A549 (cell line): ENCODE measurements at regions not wholly inside any gene's neighbourhood (a gene's known extent, or its start where the extent isn't known, plus 50 kb on each side); places are given as distances from the start of the nearest gene placed in this dataset.

Experiments
- ATAC-seq, 2 experiments: fragments of 200-7000 bp in 1 of 2; fragments of >200 bp in 1 of 2; cut with Nextera tagmentation in 1 of 2; cut with Tn5 transposase in 1 of 2; 3 replicates each; pipeline versions ENCODE4 v1.8.0 to v1.9.1; 2018 to 2020; ENCODE audit warnings: mild to moderate bottlenecking in 1 of 2, moderate library complexity in 1 of 2
- CTCF ChIA-PET: fragments of 300-600 bp; sonication (Branson Sonifier 250); formaldehyde crosslinking; extraction: SDS; loops from one replicate; lab custom pipeline; 2021; ENCODE audit warnings: antibody characterized with exemption, inconsistent platforms; lab: Yijun Ruan, JAX
- POLR2A ChIA-PET: fragments of 350-600 bp; formaldehyde crosslinking; extraction: SDS; loops from one replicate; lab custom pipeline; 2021; ENCODE audit warnings: antibody characterized with exemption, inconsistent platforms; lab: Yijun Ruan, JAX
- DNase-seq, 2 experiments: peaks; one replicate each; pipeline versions ENCODE4 v3.0.0 to v3.0.0-alpha.2; 2011 to 2016; ENCODE audit warnings: low read depth in 1 of 2, low spot score in 1 of 2
- FAIRE-seq: peaks from 2 replicates; lab custom pipeline; 2011; peaks lifted over from hg19 to GRCh38; lab: Jason Lieb, UNC
- H3K27ac ChIP-seq, 2 experiments: fragments of >200 bp; sonication (Bioruptor Twin); formaldehyde crosslinking; 3 replicates each; pipeline ENCODE4 v1.5.1; 2016 to 2017
- H3K4me1 ChIP-seq: fragments of >200 bp; sonication (Bioruptor Twin); formaldehyde crosslinking; 3 replicates; pipeline ENCODE4 v1.6.1; 2016
- H3K4me2 ChIP-seq: fragments of >200 bp; sonication (Bioruptor Twin); formaldehyde crosslinking; 3 replicates; pipeline ENCODE4 v1.6.1; 2016
- H3K4me3 ChIP-seq: fragments of >200 bp; sonication (Bioruptor Twin); formaldehyde crosslinking; 3 replicates; pipeline ENCODE4 v1.5.1; 2016
- H3K9me3 ChIP-seq: fragments of >200 bp; sonication (Bioruptor Twin); formaldehyde crosslinking; 3 replicates; pipeline ENCODE4 v1.6.1; 2016
- BHLHE40 ChIP-seq: IDR thresholded peaks from 2 replicates; pipeline ENCODE4 v1.6.1; 2012; ENCODE audit warnings: low read depth, low read length, inconsistent platforms
- CHD2 ChIP-seq: fragments of 150-350 bp; IDR thresholded peaks from 2 replicates; pipeline ENCODE4 v1.6.1; 2014; ENCODE audit warnings: low read length; ENCODE audit not compliant: partially characterized antibody
- EHF ChIP-seq: fragments of 250-450 bp; sonication (Bioruptor Pico); IDR thresholded peaks from 2 replicates; pipeline ENCODE4 v1.5.0; 2020; ENCODE audit warnings: mild to moderate bottlenecking
- EP300 ChIP-seq, 2 experiments: fragments of >200 bp; sonication (Bioruptor Twin); formaldehyde crosslinking; IDR thresholded peaks; 2 replicates in 1 of 2; 3 replicates in 1 of 2; pipeline ENCODE4 v1.6.1; 2016 to 2017
- FOSB ChIP-seq: fragments of 250-450 bp; sonication (Bioruptor Pico); IDR thresholded peaks from 2 replicates; pipeline ENCODE4 v1.5.0; 2020; ENCODE audit warnings: mild to moderate bottlenecking, moderate library complexity
- FOSL2 ChIP-seq, 2 experiments: fragments of 450-650 bp in 1 of 2; fragments of >200 bp in 1 of 2; sonication (Bioruptor Twin) in 1 of 2; formaldehyde crosslinking; IDR thresholded peaks; 2 replicates each; pipeline versions ENCODE4 v1.5.0 to v1.6.1; 2016 to 2020; ENCODE audit warnings: mild to moderate bottlenecking in 1 of 2, moderate library complexity in 1 of 2
- FOXS1 ChIP-seq: fragments of 250-450 bp; sonication (Bioruptor Pico); IDR thresholded peaks from 2 replicates; pipeline ENCODE4 v1.5.0; 2020; ENCODE audit warnings: mild to moderate bottlenecking, moderate library complexity
- GATA3 ChIP-seq: IDR thresholded peaks from 2 replicates; pipeline ENCODE4 v1.6.1; 2012; ENCODE audit warnings: borderline replicate concordance
- HEYL ChIP-seq: fragments of 250-450 bp; sonication (Bioruptor Pico); IDR thresholded peaks from 2 replicates; pipeline ENCODE4 v1.8.0; 2021; ENCODE audit warnings: mild to moderate bottlenecking, moderate library complexity
- HOXA7 ChIP-seq: fragments of 250-450 bp; sonication (Bioruptor Pico); IDR thresholded peaks from 2 replicates; pipeline ENCODE4 v1.5.0; 2020; ENCODE audit warnings: mild to moderate bottlenecking, moderate library complexity
- JUN ChIP-seq, 2 experiments: fragments of >200 bp; sonication (Bioruptor Twin); formaldehyde crosslinking; IDR thresholded peaks; 2 replicates in 1 of 2; 3 replicates in 1 of 2; pipeline ENCODE4 v1.6.1; 2016 to 2017
- JUNB ChIP-seq: fragments of >200 bp; sonication (Bioruptor Twin); formaldehyde crosslinking; IDR thresholded peaks from 2 replicates; pipeline ENCODE4 v1.6.1; 2016
- MAFK ChIP-seq: fragments of 450-650 bp; IDR thresholded peaks from 2 replicates; pipeline ENCODE4 v1.6.1; 2014; ENCODE audit not compliant: partially characterized antibody
- MYC ChIP-seq: IDR thresholded peaks from 2 replicates; pipeline ENCODE4 v1.6.1; 2012; ENCODE audit warnings: mild to moderate bottlenecking, inconsistent platforms, low read length, improper control_type of control experiment, borderline replicate concordance
- NR3C1 ChIP-seq: fragments of >200 bp; sonication (Bioruptor Twin); formaldehyde crosslinking; IDR thresholded peaks from 3 replicates; pipeline ENCODE4 v1.6.1; 2017
- POLR2A ChIP-seq: IDR thresholded peaks from 2 replicates; pipeline ENCODE4 v1.6.1; 2012; ENCODE audit warnings: mild to moderate bottlenecking, low read length
- RARB ChIP-seq: fragments of 250-450 bp; sonication (Bioruptor Pico); IDR thresholded peaks from 2 replicates; pipeline ENCODE4 v1.8.0; 2021; ENCODE audit warnings: mild to moderate bottlenecking, moderate library complexity
- RFX5 ChIP-seq: fragments of 450-650 bp; IDR thresholded peaks from 2 replicates; pipeline ENCODE4 v1.7.1; 2014; ENCODE audit warnings: antibody characterized with exemption, mild to moderate bottlenecking, moderate library complexity
- RNF2 ChIP-seq: fragments of 200-600 bp; sonication (generic); IDR thresholded peaks from 2 replicates; pipeline ENCODE4 v1.6.1; 2016; ENCODE audit warnings: low read depth, mild to moderate bottlenecking, antibody characterized with exemption, moderate library complexity, borderline replicate concordance
- SMC3 ChIP-seq: fragments of >200 bp; sonication (Bioruptor Twin); formaldehyde crosslinking; IDR thresholded peaks from 3 replicates; pipeline ENCODE4 v1.6.1; 2018; ENCODE audit warnings: inconsistent platforms
- TFCP2L1 ChIP-seq: fragments of 250-450 bp; sonication (Bioruptor Pico); IDR thresholded peaks from 2 replicates; pipeline ENCODE4 v1.5.0; 2021; ENCODE audit warnings: mild to moderate bottlenecking
- TP53 ChIP-seq: fragments of 250-450 bp; sonication (Bioruptor Pico); IDR thresholded peaks from 2 replicates; pipeline ENCODE4 v1.5.0; 2021; ENCODE audit warnings: mild to moderate bottlenecking, moderate library complexity
- ZC3H11A ChIP-seq: fragments of 450-650 bp; IDR thresholded peaks from 2 replicates; pipeline ENCODE4 v1.6.1; 2014; ENCODE audit warnings: antibody characterized with exemption, mild to moderate bottlenecking
- ZFP36 ChIP-seq: fragments of 450-650 bp; IDR thresholded peaks from 2 replicates; pipeline ENCODE4 v1.6.1; 2014; ENCODE audit warnings: borderline replicate concordance; ENCODE audit not compliant: partially characterized antibody
- ZSCAN20 ChIP-seq: fragments of 250-450 bp; sonication (Bioruptor Pico); IDR thresholded peaks from 2 replicates; pipeline ENCODE4 v1.8.0; 2022; ENCODE audit warnings: mild to moderate bottlenecking, moderate library complexity
- WGBS: methylation state at CpG from one replicate; pipeline ENCODE4 v1.1.6; 2017; ENCODE audit errors: missing lambda C conversion rate; 5-methylcytosine and 5-hydroxymethylcytosine counted together
- TF ChIP-seq, protein P1 (sequence below): fragments of >200 bp; sonication (Bioruptor Twin); formaldehyde crosslinking; IDR thresholded peaks from 2 replicates; pipeline ENCODE4 v1.6.1; 2016
- TF ChIP-seq, protein P2 (sequence below): IDR thresholded peaks from 2 replicates; pipeline ENCODE4 v1.6.1; 2012
- TF ChIP-seq, protein P3 (sequence below): fragments of 150-350 bp; IDR thresholded peaks from 2 replicates; pipeline ENCODE4 v1.6.1; 2014; ENCODE audit warnings: low read depth, mild to moderate bottlenecking, low read length
- TF ChIP-seq, protein P4 (sequence below): IDR thresholded peaks from 2 replicates; pipeline ENCODE4 v1.6.1; 2012; ENCODE audit warnings: low read depth, borderline replicate concordance
- TF ChIP-seq, protein P5 (sequence below): fragments of 200-600 bp; sonication (generic); IDR thresholded peaks from 2 replicates; pipeline ENCODE4 v1.6.1; 2016; ENCODE audit warnings: antibody characterized with exemption, mild to moderate bottlenecking, moderate library complexity
- TF ChIP-seq, protein P6 (sequence below): IDR thresholded peaks from 2 replicates; pipeline ENCODE4 v1.6.1; 2012

DNA sequence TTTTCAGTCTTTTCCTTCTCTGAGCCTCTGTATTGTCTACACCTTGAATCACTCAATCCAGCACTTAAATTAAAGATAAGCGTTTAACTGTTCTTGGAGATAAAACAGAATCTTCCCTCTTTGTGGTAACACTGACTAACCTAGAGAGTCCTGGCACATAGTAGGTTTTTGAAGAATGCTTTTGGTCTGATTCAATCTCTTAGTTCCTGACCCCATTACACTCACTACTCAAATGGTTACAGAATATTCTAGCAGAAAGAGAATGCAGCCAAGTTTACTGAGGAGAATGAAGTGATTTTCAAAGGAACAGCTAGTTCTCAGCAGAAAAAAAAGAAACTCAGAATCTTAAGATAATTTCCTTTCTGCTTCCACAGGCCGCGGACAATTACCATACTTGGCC is 309.2 kb upstream of the PRMT6 start:
- POLR2A ChIA-PET = no interaction called here
- no peak overlapping the region for H3K4me2 ChIP-seq
- ATAC-seq (no peak), DNase-seq (no peak), FAIRE-seq (no peak)
- no peak overlapping the region for H3K27ac ChIP-seq
- H3K4me1 ChIP-seq = no peaks in the 10 kb centered on the region
- WGBS = 24% methylated on average over 3 of the region's 3 CpGs
- CTCF ChIA-PET = no interaction called here
- no peaks in the 10 kb centered on the region for H3K9me3 ChIP-seq
- no peak for TF ChIP-seq POLR2A
- no peak for TF ChIP-seq ZSCAN20 (CRISPR knock-in tag)
- TF ChIP-seq BHLHE40 = no peak
- no peak for TF ChIP-seq RNF2
- TF ChIP-seq JUNB = no peak
- no peak for TF ChIP-seq ZC3H11A
- TF ChIP-seq GATA3 = no peak
- TF ChIP-seq TFCP2L1 (CRISPR knock-in tag) = no peak
- TF ChIP-seq JUN (IDR thresholded peaks at IDR 0.05) = no peak
- TF ChIP-seq, protein P1, sequence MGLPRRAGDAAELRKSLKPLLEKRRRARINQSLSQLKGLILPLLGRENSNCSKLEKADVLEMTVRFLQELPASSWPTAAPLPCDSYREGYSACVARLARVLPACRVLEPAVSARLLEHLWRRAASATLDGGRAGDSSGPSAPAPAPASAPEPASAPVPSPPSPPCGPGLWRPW = no peak
- TF ChIP-seq MAFK = no peak
- TF ChIP-seq HEYL (CRISPR knock-in tag) = no peak
- no peak for TF ChIP-seq HOXA7
- TF ChIP-seq, protein P2, sequence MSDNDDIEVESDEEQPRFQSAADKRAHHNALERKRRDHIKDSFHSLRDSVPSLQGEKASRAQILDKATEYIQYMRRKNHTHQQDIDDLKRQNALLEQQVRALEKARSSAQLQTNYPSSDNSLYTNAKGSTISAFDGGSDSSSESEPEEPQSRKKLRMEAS = no peak
- no peak for TF ChIP-seq TP53 (CRISPR knock-in tag)
- TF ChIP-seq MYC = no peak
- TF ChIP-seq, protein P3, sequence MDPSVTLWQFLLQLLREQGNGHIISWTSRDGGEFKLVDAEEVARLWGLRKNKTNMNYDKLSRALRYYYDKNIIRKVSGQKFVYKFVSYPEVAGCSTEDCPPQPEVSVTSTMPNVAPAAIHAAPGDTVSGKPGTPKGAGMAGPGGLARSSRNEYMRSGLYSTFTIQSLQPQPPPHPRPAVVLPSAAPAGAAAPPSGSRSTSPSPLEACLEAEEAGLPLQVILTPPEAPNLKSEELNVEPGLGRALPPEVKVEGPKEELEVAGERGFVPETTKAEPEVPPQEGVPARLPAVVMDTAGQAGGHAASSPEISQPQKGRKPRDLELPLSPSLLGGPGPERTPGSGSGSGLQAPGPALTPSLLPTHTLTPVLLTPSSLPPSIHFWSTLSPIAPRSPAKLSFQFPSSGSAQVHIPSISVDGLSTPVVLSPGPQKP = no peak
- TF ChIP-seq, protein P4, sequence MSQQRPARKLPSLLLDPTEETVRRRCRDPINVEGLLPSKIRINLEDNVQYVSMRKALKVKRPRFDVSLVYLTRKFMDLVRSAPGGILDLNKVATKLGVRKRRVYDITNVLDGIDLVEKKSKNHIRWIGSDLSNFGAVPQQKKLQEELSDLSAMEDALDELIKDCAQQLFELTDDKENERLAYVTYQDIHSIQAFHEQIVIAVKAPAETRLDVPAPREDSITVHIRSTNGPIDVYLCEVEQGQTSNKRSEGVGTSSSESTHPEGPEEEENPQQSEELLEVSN = no peak
- no peak for TF ChIP-seq EP300 (IDR thresholded peaks at IDR 0.05)
- TF ChIP-seq RFX5 = no peak
- H3K4me3 ChIP-seq = no peak overlapping the region

DNA sequence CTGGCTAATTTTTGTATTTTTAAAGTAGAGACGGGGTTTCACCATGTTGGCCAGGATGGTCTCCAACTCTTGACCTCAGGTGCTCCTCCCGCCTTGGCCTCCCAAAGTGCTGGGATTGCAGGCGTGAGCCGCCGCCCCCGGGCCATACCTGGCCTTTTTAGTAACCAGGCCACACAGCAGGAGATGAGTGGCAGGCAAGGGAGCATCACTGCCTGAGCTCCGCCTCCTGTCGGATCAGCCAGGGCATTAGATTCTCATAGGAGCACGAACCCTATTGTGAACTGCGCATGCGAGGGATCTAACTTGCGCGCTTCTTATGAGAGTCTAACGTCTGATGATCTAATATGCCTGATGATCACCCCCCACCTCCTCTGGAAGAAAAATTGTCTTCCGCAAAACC is 308.7 kb upstream of the PRMT6 start:
- DNase-seq (no peak), FAIRE-seq (no peak), ATAC-seq (no peak)
- Histone ChIP-seq H3K9me3 (no peaks in the 10 kb centered on the region), H3K27ac (no peak overlapping the region), H3K4me1 (no peaks in the 10 kb centered on the region), H3K4me2 (no peak overlapping the region), H3K4me3 (no peak overlapping the region)
- POLR2A ChIA-PET = no interaction called here
- 53% methylated on average over 8 of the region's 15 CpGs for WGBS
- TF ChIP-seq ZSCAN20 (CRISPR knock-in tag) (no peak), EHF (CRISPR knock-in tag) (no peak), ZFP36 (no peak), SMC3 (no peak), JUN (IDR thresholded peaks at IDR 0.05) (no peak), FOSB (CRISPR knock-in tag) (no peak), CHD2 (no peak), HEYL (CRISPR knock-in tag) (no peak), NR3C1 (no peak), RARB (no peak), FOXS1 (CRISPR knock-in tag) (no peak), FOSL2 (IDR thresholded peaks at IDR 0.05) (no peak), FOSL2 (CRISPR knock-in tag; IDR thresholded peaks at IDR 0.05) (no peak), EP300 (IDR thresholded peaks at IDR 0.05) (no peak)
- TF ChIP-seq, protein P5, sequence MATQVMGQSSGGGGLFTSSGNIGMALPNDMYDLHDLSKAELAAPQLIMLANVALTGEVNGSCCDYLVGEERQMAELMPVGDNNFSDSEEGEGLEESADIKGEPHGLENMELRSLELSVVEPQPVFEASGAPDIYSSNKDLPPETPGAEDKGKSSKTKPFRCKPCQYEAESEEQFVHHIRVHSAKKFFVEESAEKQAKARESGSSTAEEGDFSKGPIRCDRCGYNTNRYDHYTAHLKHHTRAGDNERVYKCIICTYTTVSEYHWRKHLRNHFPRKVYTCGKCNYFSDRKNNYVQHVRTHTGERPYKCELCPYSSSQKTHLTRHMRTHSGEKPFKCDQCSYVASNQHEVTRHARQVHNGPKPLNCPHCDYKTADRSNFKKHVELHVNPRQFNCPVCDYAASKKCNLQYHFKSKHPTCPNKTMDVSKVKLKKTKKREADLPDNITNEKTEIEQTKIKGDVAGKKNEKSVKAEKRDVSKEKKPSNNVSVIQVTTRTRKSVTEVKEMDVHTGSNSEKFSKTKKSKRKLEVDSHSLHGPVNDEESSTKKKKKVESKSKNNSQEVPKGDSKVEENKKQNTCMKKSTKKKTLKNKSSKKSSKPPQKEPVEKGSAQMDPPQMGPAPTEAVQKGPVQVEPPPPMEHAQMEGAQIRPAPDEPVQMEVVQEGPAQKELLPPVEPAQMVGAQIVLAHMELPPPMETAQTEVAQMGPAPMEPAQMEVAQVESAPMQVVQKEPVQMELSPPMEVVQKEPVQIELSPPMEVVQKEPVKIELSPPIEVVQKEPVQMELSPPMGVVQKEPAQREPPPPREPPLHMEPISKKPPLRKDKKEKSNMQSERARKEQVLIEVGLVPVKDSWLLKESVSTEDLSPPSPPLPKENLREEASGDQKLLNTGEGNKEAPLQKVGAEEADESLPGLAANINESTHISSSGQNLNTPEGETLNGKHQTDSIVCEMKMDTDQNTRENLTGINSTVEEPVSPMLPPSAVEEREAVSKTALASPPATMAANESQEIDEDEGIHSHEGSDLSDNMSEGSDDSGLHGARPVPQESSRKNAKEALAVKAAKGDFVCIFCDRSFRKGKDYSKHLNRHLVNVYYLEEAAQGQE = no peak
- TF ChIP-seq, protein P6, sequence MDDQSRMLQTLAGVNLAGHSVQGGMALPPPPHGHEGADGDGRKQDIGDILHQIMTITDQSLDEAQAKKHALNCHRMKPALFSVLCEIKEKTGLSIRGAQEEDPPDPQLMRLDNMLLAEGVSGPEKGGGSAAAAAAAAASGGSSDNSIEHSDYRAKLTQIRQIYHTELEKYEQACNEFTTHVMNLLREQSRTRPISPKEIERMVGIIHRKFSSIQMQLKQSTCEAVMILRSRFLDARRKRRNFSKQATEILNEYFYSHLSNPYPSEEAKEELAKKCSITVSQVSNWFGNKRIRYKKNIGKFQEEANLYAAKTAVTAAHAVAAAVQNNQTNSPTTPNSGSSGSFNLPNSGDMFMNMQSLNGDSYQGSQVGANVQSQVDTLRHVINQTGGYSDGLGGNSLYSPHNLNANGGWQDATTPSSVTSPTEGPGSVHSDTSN = no peak
- TF ChIP-seq, protein P2 = no peak
- CTCF ChIA-PET = no interaction called here
